ENCODE measurements at regions not wholly inside any gene's neighbourhood (a gene's known extent, or its start where the extent isn't known, plus 50 kb on each side); places are given as distances from the start of the nearest gene placed in this dataset.

GRCh38 chr10:35998026-35998425 lies 355.9 kb upstream of the FZD8 start:
- H3K27me3 ChIP-seq (ENCODE audit: insufficient read depth, low read depth): no peaks in the 10 kb centered on the region
- ChIA-PET POLR2A (ENCODE audit: unreplicated experiment) (no interaction called here), CTCF (no interaction called here)
- H3K9me3 ChIP-seq (ENCODE audit: insufficient read depth, low read depth): no peaks in the 10 kb centered on the region
- no TSS peak for BruUV-seq (replicated peaks)
- H3K9me2 ChIP-seq (ENCODE audit: insufficient read depth): no peaks in the 10 kb centered on the region
- no peak for DNase-seq
- no peaks in the 10 kb centered on the region for H4K20me1 ChIP-seq (ENCODE audit: insufficient read depth)
- H3K36me3 ChIP-seq (ENCODE audit: low read depth): no peaks in the 10 kb centered on the region
- no peak overlapping the region for H3K4me2 ChIP-seq
- H3F3A ChIP-seq (ENCODE audit: insufficient read depth, low read depth): no peaks in the 10 kb centered on the region
- no peak overlapping the region for H2AFZ ChIP-seq
- TF ChIP-seq CTCF (conservative IDR thresholded peaks at IDR 0.05) (no peak), EZH2 (IDR thresholded peaks at IDR 0.05; ENCODE audit: low read depth) (no peak)
- no peaks in the 10 kb centered on the region for H3K79me2 ChIP-seq (ENCODE audit: low read depth)
- intact Hi-C loops (cut with micrococcal nuclease; ENCODE audit: unreplicated experiment): no loop called here
- no peak overlapping the region for H3K27ac ChIP-seq
- no peaks in the 10 kb centered on the region for H3K4me1 ChIP-seq (replicated peaks; ENCODE audit: insufficient read depth)
- H3K4me3 ChIP-seq: no peak overlapping the region

GRCh38 chr10:35995485-35995884 lies 353.4 kb upstream of the FZD8 start:
- POLR2A ChIA-PET (ENCODE audit: unreplicated experiment): no interaction called here
- no peaks in the 10 kb centered on the region for H3K9me2 ChIP-seq (ENCODE audit: insufficient read depth)
- CTCF ChIA-PET: no interaction called here
- no peaks in the 10 kb centered on the region for H4K20me1 ChIP-seq (ENCODE audit: insufficient read depth)
- H2AFZ ChIP-seq: no peak overlapping the region
- no peak overlapping the region for H3K4me3 ChIP-seq
- no peaks in the 10 kb centered on the region for H3K36me3 ChIP-seq (ENCODE audit: low read depth)
- no peak for DNase-seq
- H3K79me2 ChIP-seq (ENCODE audit: low read depth): no peaks in the 10 kb centered on the region
- H3K27ac ChIP-seq: no peak overlapping the region
- intact Hi-C loops (cut with micrococcal nuclease; ENCODE audit: unreplicated experiment): no loop called here
- no peaks in the 10 kb centered on the region for H3F3A ChIP-seq (ENCODE audit: insufficient read depth, low read depth)
- no peaks in the 10 kb centered on the region for H3K4me1 ChIP-seq (replicated peaks; ENCODE audit: insufficient read depth)
- TF ChIP-seq CTCF (conservative IDR thresholded peaks at IDR 0.05) (no peak), EZH2 (IDR thresholded peaks at IDR 0.05; ENCODE audit: low read depth) (no peak)
- no peaks in the 10 kb centered on the region for H3K27me3 ChIP-seq (ENCODE audit: insufficient read depth, low read depth)
- no TSS peak for BruUV-seq (replicated peaks)
- H3K9me3 ChIP-seq (ENCODE audit: insufficient read depth, low read depth): no peaks in the 10 kb centered on the region
- H3K4me2 ChIP-seq: no peak overlapping the region

GRCh38 chr10:35993591-35994515 lies 351.8 kb upstream of the FZD8 start:
- BruUV-seq (replicated peaks): no TSS peak
- intact Hi-C loops (cut with micrococcal nuclease; ENCODE audit: unreplicated experiment): no loop called here
- H3F3A ChIP-seq (ENCODE audit: insufficient read depth, low read depth): no peaks in the 10 kb centered on the region
- no peak overlapping the region for H3K27ac ChIP-seq
- no peak overlapping the region for H3K4me3 ChIP-seq
- no peaks in the 10 kb centered on the region for H3K27me3 ChIP-seq (ENCODE audit: insufficient read depth, low read depth)
- H3K4me1 ChIP-seq (replicated peaks; ENCODE audit: insufficient read depth): no peaks in the 10 kb centered on the region
- H3K4me2 ChIP-seq: no peak overlapping the region
- POLR2A ChIA-PET (ENCODE audit: unreplicated experiment): no interaction called here
- CTCF ChIA-PET: no interaction called here
- H3K9me3 ChIP-seq (ENCODE audit: insufficient read depth, low read depth): no peaks in the 10 kb centered on the region
- no peak for DNase-seq
- H3K36me3 ChIP-seq (ENCODE audit: low read depth): no peaks in the 10 kb centered on the region
- no peaks in the 10 kb centered on the region for H3K79me2 ChIP-seq (ENCODE audit: low read depth)
- H2AFZ ChIP-seq: no peak overlapping the region
- H3K9me2 ChIP-seq (ENCODE audit: insufficient read depth): no peaks in the 10 kb centered on the region
- TF ChIP-seq EZH2 (IDR thresholded peaks at IDR 0.05; ENCODE audit: low read depth): no peak
- TF ChIP-seq CTCF (conservative IDR thresholded peaks at IDR 0.05): no peak
- no peaks in the 10 kb centered on the region for H4K20me1 ChIP-seq (ENCODE audit: insufficient read depth)
